SJSA1 (cell line): ENCODE measurements at regions not wholly inside any gene's neighbourhood (a gene's known extent, or its start where the extent isn't known, plus 50 kb on each side); places are given as distances from the start of the nearest gene placed in this dataset.
"Not testable (repeated sequence)": the region's sequence is repeated elsewhere in the genome, so short reads cannot be mapped to it uniquely, and the experiment has no call there.

Source experiments
- DNase-seq, 2 experiments: peaks; one replicate each; pipeline ENCODE4 v3.0.0-alpha.2; 2015 to 2020; ENCODE audit warnings: low spot score in 2 of 2, low read depth in 1 of 2
- H3K27ac ChIP-seq: fragments of 250-450 bp; sonication (Bioruptor Pico); 2 replicates; pipeline ENCODE4 v1.5.1; 2020; ENCODE audit warnings: mild to moderate bottlenecking, moderate library complexity
- H3K27me3 ChIP-seq: fragments of 250-450 bp; sonication (Bioruptor Pico); replicated peaks from 2 replicates; pipeline ENCODE4 v1.5.1; 2020; ENCODE audit warnings: mild to moderate bottlenecking, moderate library complexity
- H3K36me3 ChIP-seq: fragments of 250-450 bp; sonication (Bioruptor Pico); 2 replicates; pipeline ENCODE4 v1.5.1; 2020; ENCODE audit warnings: mild to moderate bottlenecking
- H3K4me1 ChIP-seq: fragments of 250-450 bp; sonication (Bioruptor Pico); replicated peaks from 2 replicates; pipeline ENCODE4 v1.6.1; 2021; ENCODE audit warnings: mild to moderate bottlenecking
- H3K4me3 ChIP-seq: fragments of 250-450 bp; sonication (Bioruptor Pico); 2 replicates; pipeline ENCODE4 v1.5.1; 2020; ENCODE audit warnings: mild to moderate bottlenecking
- H3K9me3 ChIP-seq: fragments of 250-450 bp; sonication (Bioruptor Pico); replicated peaks from 2 replicates; pipeline ENCODE4 v1.5.1; 2020; ENCODE audit warnings: mild to moderate bottlenecking

GRCh38 chr3:16768014-16768413 lies 116.7 kb upstream of the PLCL2 start:
- H3K4me3 ChIP-seq: no peak overlapping the region
- no peak overlapping the region for H3K27ac ChIP-seq
- H3K36me3 ChIP-seq: no peaks in the 10 kb centered on the region
- H3K4me1 ChIP-seq: no peaks in the 10 kb centered on the region
- no peaks in the 10 kb centered on the region for H3K9me3 ChIP-seq
- no peak for DNase-seq
- no peaks in the 10 kb centered on the region for H3K27me3 ChIP-seq

- Histone ChIP-seq H3K27ac (no peak overlapping the region), H3K4me3 (no peak overlapping the region), H3K27me3 (no peaks in the 10 kb centered on the region), H3K4me1 (no peaks in the 10 kb centered on the region), H3K36me3 (no peaks in the 10 kb centered on the region), H3K9me3 (no peaks in the 10 kb centered on the region)
- no peak for DNase-seq
Observed at GRCh38 chr3:16768956-16769355, 115.8 kb upstream of the PLCL2 start.

GRCh38 chr3:16769525-16769924 lies 115.2 kb upstream of the PLCL2 start:
- Histone ChIP-seq H3K27ac (no peak overlapping the region), H3K36me3 (no peaks in the 10 kb centered on the region), H3K4me1 (no peaks in the 10 kb centered on the region)

GRCh38 chr3:16770021-16770420 lies 114.7 kb upstream of the PLCL2 start:
- Histone ChIP-seq H3K4me1 (no peaks in the 10 kb centered on the region), H3K27me3 (no peaks in the 10 kb centered on the region), H3K27ac (no peak overlapping the region), H3K9me3 (no peaks in the 10 kb centered on the region), H3K36me3 (no peaks in the 10 kb centered on the region), H3K4me3 (no peak overlapping the region)
- DNase-seq: no peak

More at GRCh38 chr3:16769525-16769924, 115.2 kb upstream of the PLCL2 start:
- DNase-seq: no peak
- Histone ChIP-seq H3K9me3 (no peaks in the 10 kb centered on the region), H3K4me3 (no peak overlapping the region), H3K27me3 (no peaks in the 10 kb centered on the region)

- H3K4me1 ChIP-seq: no peaks in the 10 kb centered on the region
- H3K27ac ChIP-seq: no peak overlapping the region
- DNase-seq: no peak
Observed at GRCh38 chr3:16770792-16771191, 114.0 kb upstream of the PLCL2 start.

GRCh38 chr3:16773594-16773993 lies 111.2 kb upstream of the PLCL2 start:
- not testable (repeated sequence) for H3K9me3 ChIP-seq, H3K27ac ChIP-seq, H3K36me3 ChIP-seq, DNase-seq, H3K27me3 ChIP-seq, H3K4me1 ChIP-seq, H3K4me3 ChIP-seq

More at GRCh38 chr3:16770792-16771191, 114.0 kb upstream of the PLCL2 start:
- Histone ChIP-seq H3K27me3 (no peaks in the 10 kb centered on the region), H3K36me3 (no peaks in the 10 kb centered on the region), H3K9me3 (no peaks in the 10 kb centered on the region), H3K4me3 (no peak overlapping the region)

- not testable (repeated sequence) for H3K27me3 ChIP-seq, H3K4me1 ChIP-seq, H3K9me3 ChIP-seq, H3K4me3 ChIP-seq, H3K36me3 ChIP-seq, H3K27ac ChIP-seq, DNase-seq
Observed at GRCh38 chr3:16774536-16774935, 110.2 kb upstream of the PLCL2 start.

GRCh38 chr3:16784973-16785372 lies 99.8 kb upstream of the PLCL2 start:
- H3K4me3 ChIP-seq: no peak overlapping the region
- no peaks in the 10 kb centered on the region for H3K27me3 ChIP-seq
- no peaks in the 10 kb centered on the region for H3K4me1 ChIP-seq
- no peaks in the 10 kb centered on the region for H3K9me3 ChIP-seq
- no peaks in the 10 kb centered on the region for H3K36me3 ChIP-seq
- no peak overlapping the region for H3K27ac ChIP-seq
- DNase-seq: no peak

- H3K27me3 ChIP-seq: no peaks in the 10 kb centered on the region
- no peak overlapping the region for H3K27ac ChIP-seq
- no peaks in the 10 kb centered on the region for H3K36me3 ChIP-seq
- no peak overlapping the region for H3K4me3 ChIP-seq
- no peak for DNase-seq
- H3K9me3 ChIP-seq: no peaks in the 10 kb centered on the region
- H3K4me1 ChIP-seq: no peaks in the 10 kb centered on the region
Observed at GRCh38 chr3:16785465-16785864, 99.3 kb upstream of the PLCL2 start.

GRCh38 chr3:16788440-16789056 lies 96.2 kb upstream of the PLCL2 start:
- H3K36me3 ChIP-seq: no peaks in the 10 kb centered on the region
- H3K27me3 ChIP-seq: no peaks in the 10 kb centered on the region
- no peak for DNase-seq
- no peak overlapping the region for H3K4me3 ChIP-seq
- no peaks in the 10 kb centered on the region for H3K9me3 ChIP-seq
- no peaks in the 10 kb centered on the region for H3K4me1 ChIP-seq
- H3K27ac ChIP-seq: no peak overlapping the region

GRCh38 chr3:16789344-16790120 lies 95.2 kb upstream of the PLCL2 start:
- Histone ChIP-seq H3K4me1 (no peaks in the 10 kb centered on the region), H3K9me3 (no peaks in the 10 kb centered on the region), H3K27me3 (no peaks in the 10 kb centered on the region), H3K4me3 (no peak overlapping the region), H3K36me3 (no peaks in the 10 kb centered on the region), H3K27ac (no peak overlapping the region)
- no peak for DNase-seq

- Histone ChIP-seq H3K4me3 (no peak overlapping the region), H3K27ac (no peak overlapping the region), H3K27me3 (no peaks in the 10 kb centered on the region), H3K4me1 (no peaks in the 10 kb centered on the region), H3K36me3 (no peaks in the 10 kb centered on the region), H3K9me3 (no peaks in the 10 kb centered on the region)
- DNase-seq: no peak
Observed at GRCh38 chr3:16790432-16791400, 94.0 kb upstream of the PLCL2 start.

GRCh38 chr3:16793321-16793720 lies 91.4 kb upstream of the PLCL2 start:
- Histone ChIP-seq H3K9me3 (no peaks in the 10 kb centered on the region), H3K27ac (no peak overlapping the region), H3K36me3 (no peaks in the 10 kb centered on the region), H3K4me1 (no peaks in the 10 kb centered on the region), H3K27me3 (no peaks in the 10 kb centered on the region), H3K4me3 (no peak overlapping the region)
- no peak for DNase-seq

- Histone ChIP-seq H3K36me3 (no peaks in the 10 kb centered on the region), H3K27me3 (no peaks in the 10 kb centered on the region), H3K27ac (no peak overlapping the region), H3K4me1 (no peaks in the 10 kb centered on the region), H3K4me3 (no peak overlapping the region), H3K9me3 (no peaks in the 10 kb centered on the region)
- DNase-seq: no peak
Observed at GRCh38 chr3:16794257-16794656, 90.5 kb upstream of the PLCL2 start.
